GM20000 (cell line): ENCODE measurements at regions not wholly inside any gene's neighbourhood (a gene's known extent, or its start where the extent isn't known, plus 50 kb on each side); places are given as distances from the start of the nearest gene placed in this dataset.

Experiments
- DNase-seq: peaks from one replicate; pipeline ENCODE4 v3.0.0; 2012; ENCODE audit warnings: low spot score
- TF ChIP-seq, protein P1 (sequence below): IDR thresholded peaks from 2 replicates; pipeline ENCODE4 v1.5.1; 2012; ENCODE audit warnings: mild to moderate bottlenecking, control low read depth; ENCODE audit errors: extremely low read depth, missing control alignments

DNA sequence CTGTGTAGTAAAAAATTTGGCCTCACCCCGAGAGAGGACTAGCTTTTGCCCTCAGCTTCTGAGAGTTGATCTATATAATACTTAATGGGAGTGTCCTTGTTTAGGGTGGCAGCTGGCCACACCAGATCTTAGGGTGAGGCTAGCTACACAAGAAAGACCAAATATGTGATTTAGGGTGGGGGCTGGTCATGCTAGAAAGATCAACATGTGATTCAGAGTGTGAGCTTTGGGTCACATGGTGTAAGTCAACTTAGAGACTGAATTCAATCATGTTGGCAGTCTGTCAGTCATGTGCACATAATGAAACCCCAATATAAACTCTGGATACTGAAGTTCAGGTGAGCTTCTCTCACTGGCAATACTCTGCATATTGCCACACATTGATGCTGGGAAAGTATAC lies 120.7 kb upstream of the DAZL start:
- TF ChIP-seq, protein P1, sequence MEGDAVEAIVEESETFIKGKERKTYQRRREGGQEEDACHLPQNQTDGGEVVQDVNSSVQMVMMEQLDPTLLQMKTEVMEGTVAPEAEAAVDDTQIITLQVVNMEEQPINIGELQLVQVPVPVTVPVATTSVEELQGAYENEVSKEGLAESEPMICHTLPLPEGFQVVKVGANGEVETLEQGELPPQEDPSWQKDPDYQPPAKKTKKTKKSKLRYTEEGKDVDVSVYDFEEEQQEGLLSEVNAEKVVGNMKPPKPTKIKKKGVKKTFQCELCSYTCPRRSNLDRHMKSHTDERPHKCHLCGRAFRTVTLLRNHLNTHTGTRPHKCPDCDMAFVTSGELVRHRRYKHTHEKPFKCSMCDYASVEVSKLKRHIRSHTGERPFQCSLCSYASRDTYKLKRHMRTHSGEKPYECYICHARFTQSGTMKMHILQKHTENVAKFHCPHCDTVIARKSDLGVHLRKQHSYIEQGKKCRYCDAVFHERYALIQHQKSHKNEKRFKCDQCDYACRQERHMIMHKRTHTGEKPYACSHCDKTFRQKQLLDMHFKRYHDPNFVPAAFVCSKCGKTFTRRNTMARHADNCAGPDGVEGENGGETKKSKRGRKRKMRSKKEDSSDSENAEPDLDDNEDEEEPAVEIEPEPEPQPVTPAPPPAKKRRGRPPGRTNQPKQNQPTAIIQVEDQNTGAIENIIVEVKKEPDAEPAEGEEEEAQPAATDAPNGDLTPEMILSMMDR = no peak

GRCh38 chr3:16728770-16729745 lies 123.8 kb upstream of the DAZL start:
- TF ChIP-seq, protein P1 = no peak
- DNase-seq = no peak

More for the DNA sequence above, 120.7 kb upstream of the DAZL start:
- DNase-seq = no peak

DNA sequence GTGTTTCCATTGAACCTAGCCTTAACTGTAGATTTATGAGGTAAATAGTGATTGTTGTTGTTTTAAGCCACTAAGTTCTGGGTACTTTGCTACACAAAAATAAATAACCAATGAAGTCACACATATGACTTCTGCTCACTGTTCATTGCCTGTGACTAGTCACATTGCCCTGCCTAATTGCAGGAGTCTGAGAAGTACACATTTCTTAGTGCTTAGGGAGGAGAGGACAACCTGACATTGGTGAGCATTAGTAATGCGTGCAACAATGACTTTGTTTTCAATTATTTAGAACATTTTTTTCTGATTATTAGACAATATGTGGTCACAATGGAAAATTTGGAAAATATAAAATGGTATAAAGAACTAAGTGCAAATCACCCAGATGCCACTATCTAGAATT lies 133.2 kb upstream of the DAZL start:
- TF ChIP-seq, protein P1 = no peak
- DNase-seq = no peak

GRCh38 chr3:16739541-16740105 lies 134.4 kb upstream of the DAZL start:
- TF ChIP-seq, protein P1 = no peak
- DNase-seq = no peak

DNA sequence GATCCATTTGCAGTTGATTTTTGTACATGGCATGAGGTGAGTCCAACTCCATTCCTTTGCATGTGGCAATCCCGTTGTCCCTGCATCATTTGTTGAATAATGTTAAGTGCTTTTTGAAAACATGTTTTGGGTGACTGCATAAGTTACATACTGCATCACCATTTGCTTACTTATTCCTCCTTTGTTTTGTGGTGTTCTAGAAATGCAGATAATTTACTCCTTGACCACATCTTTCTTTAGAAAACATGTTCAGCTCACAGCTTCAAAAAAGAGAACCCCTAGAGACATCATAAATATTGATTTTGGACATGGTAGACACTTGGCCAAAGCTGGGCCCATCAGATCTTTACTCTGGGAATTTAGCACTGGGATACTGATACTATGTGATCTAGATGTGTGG lies 135.3 kb upstream of the DAZL start:
- DNase-seq = no peak
- TF ChIP-seq, protein P1 = no peak

- TF ChIP-seq, protein P1 = no peak
- DNase-seq = no peak
These were observed 136.0 kb upstream of the DAZL start for GRCh38 chr3:16741103-16741758.

GRCh38 chr3:16741890-16742289 lies 136.7 kb upstream of the DAZL start:
- no peak for DNase-seq
- TF ChIP-seq, protein P1 = no peak
